ENCODE measurements at regions not wholly inside any gene's neighbourhood (a gene's known extent, or its start where the extent isn't known, plus 50 kb on each side); places are given as distances from the start of the nearest gene placed in this dataset.

GRCh38 chr6:56346958-56347357 lies 99.6 kb upstream of the COL21A1 start:
- no peak for DNase-seq
- peaks cover 0 to 14% of the 10 kb centered on the region in 2 donors for H3K4me1 ChIP-seq (replicated peaks in 1 of 2)
- H3K36me3 ChIP-seq (replicated peaks in 1 of 2): no peaks in the 10 kb centered on the region
- no peaks in the 10 kb centered on the region for H3K27me3 ChIP-seq
- no peaks in the 10 kb centered on the region for H3K9me3 ChIP-seq (replicated peaks in 1 of 3)
- H3K27ac ChIP-seq: no peak overlapping the region
- no peak overlapping the region for H3K4me3 ChIP-seq
- WGBS, 4 donors: 77 to 97% (median 88%) methylated on average over 4 of the region's 4 CpGs
- intact Hi-C loops (cut with DNase I): no loop called here
- TF ChIP-seq POLR2A (IDR thresholded peaks at IDR 0.05): no peak
- TF ChIP-seq, protein P1, sequence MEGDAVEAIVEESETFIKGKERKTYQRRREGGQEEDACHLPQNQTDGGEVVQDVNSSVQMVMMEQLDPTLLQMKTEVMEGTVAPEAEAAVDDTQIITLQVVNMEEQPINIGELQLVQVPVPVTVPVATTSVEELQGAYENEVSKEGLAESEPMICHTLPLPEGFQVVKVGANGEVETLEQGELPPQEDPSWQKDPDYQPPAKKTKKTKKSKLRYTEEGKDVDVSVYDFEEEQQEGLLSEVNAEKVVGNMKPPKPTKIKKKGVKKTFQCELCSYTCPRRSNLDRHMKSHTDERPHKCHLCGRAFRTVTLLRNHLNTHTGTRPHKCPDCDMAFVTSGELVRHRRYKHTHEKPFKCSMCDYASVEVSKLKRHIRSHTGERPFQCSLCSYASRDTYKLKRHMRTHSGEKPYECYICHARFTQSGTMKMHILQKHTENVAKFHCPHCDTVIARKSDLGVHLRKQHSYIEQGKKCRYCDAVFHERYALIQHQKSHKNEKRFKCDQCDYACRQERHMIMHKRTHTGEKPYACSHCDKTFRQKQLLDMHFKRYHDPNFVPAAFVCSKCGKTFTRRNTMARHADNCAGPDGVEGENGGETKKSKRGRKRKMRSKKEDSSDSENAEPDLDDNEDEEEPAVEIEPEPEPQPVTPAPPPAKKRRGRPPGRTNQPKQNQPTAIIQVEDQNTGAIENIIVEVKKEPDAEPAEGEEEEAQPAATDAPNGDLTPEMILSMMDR (IDR thresholded peaks at IDR 0.05): no peak

DNA sequence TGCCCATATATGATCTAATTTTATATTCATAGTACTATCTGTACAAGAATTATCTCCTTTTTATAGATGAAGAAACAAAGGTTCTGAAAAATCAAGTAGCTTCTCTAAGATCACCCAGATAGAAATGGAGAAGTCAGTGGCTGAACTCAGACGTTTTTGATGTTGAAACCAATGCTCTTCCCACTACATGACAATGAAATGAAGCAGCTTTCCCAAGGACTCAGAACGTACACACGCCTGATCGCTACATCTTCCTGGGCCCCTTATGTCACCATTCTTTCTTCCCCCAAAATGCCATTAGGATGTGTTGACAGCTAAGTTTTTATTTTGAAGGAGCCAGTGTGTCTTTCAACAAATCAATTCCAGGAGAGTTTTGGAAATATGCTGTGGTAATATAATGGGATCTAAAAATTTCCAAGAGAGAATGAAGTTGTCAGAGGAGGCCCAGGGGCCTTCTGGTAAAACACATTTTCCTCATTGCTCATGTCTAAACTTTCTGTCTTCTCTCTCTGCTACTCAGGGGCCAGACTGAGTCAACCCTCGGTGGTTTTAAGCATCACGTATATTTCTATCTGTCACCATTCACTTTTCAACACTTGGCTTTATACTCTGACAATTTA lies 98.1 kb upstream of the COL21A1 start:
- intact Hi-C loops (cut with DNase I): no loop called here
- DNase-seq: no peak
- H3K4me3 ChIP-seq: no peak overlapping the region
- H3K27me3 ChIP-seq: no peaks in the 10 kb centered on the region
- no peaks in the 10 kb centered on the region for H3K9me3 ChIP-seq (replicated peaks in 1 of 3)
- peaks cover 0 to 14% of the 10 kb centered on the region in 2 donors for H3K4me1 ChIP-seq (replicated peaks in 1 of 2)
- no peaks in the 10 kb centered on the region for H3K36me3 ChIP-seq (replicated peaks in 1 of 2)
- H3K27ac ChIP-seq: no peak overlapping the region
- TF ChIP-seq, protein P1 (IDR thresholded peaks at IDR 0.05): no peak
- TF ChIP-seq POLR2A (IDR thresholded peaks at IDR 0.05): no peak
- WGBS, 4 donors: 64 to 85% (median 77%) methylated on average over 6 of the region's 6 CpGs

DNA sequence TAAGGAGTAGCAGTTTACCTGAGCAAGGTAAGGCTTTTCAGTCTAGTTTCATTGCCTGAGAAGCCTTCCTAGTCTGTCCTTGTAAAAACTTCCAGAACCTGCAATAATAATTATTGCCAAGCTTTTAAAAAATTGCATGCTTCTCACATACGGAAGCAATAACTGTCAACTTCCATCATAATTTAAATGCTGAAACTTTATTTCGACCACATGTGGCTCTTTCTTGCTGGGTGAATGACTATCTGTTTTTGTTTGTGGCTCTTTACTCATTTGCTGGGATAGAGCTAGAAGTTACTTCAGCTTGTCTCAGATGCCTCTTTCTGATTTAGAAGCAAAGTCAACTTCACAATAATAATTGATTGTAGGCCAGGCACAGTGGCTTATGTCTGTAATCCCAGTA lies 95.9 kb upstream of the COL21A1 start:
- H3K27ac ChIP-seq: no peak overlapping the region
- WGBS, 4 donors: 68 to 75% (median 71%) methylated on average over 2 of the region's 2 CpGs
- DNase-seq: no peak
- no peak for TF ChIP-seq POLR2A (IDR thresholded peaks at IDR 0.05)
- TF ChIP-seq, protein P1 (IDR thresholded peaks at IDR 0.05): no peak
- no peaks in the 10 kb centered on the region for H3K4me1 ChIP-seq (replicated peaks in 1 of 2)
- H3K4me3 ChIP-seq: no peak overlapping the region
- no peaks in the 10 kb centered on the region for H3K27me3 ChIP-seq
- H3K36me3 ChIP-seq (replicated peaks in 1 of 2): no peaks in the 10 kb centered on the region
- intact Hi-C loops (cut with DNase I): no loop called here
- no peaks in the 10 kb centered on the region for H3K9me3 ChIP-seq (replicated peaks in 1 of 3)

GRCh38 chr6:56339524-56339923 lies 92.1 kb upstream of the COL21A1 start:
- 32 to 61% (median 46%) methylated on average over 3 of the region's 3 CpGs for WGBS, 4 donors
- Histone ChIP-seq H3K4me3 (no peak overlapping the region), H3K27me3 (no peaks in the 10 kb centered on the region), H3K36me3 (replicated peaks in 1 of 2) (no peaks in the 10 kb centered on the region), H3K4me1 (replicated peaks in 1 of 2) (peaks cover 0 to 3% of the 10 kb centered on the region in 2 donors), H3K27ac (no peak overlapping the region), H3K9me3 (replicated peaks in 1 of 3) (no peaks in the 10 kb centered on the region)
- DNase-seq: no peak
- TF ChIP-seq, protein P1 (IDR thresholded peaks at IDR 0.05): no peak
- TF ChIP-seq POLR2A (IDR thresholded peaks at IDR 0.05): no peak
- intact Hi-C loops (cut with DNase I): no loop called here

All from adrenal gland (tissue), 9 donors.